GM21423 (cell line): ENCODE measurements at regions not wholly inside any gene's neighbourhood (a gene's known extent, or its start where the extent isn't known, plus 50 kb on each side); places are given as distances from the start of the nearest gene placed in this dataset.

ENCODE experiments used
- ATAC-seq: cut with Tn5 transposase; IDR thresholded peaks from one replicate; pipeline ENCODE4 v1.9.1; 2021; ENCODE audit warnings: mild to moderate bottlenecking, moderate library complexity; ENCODE audit not compliant: unreplicated experiment

DNA sequence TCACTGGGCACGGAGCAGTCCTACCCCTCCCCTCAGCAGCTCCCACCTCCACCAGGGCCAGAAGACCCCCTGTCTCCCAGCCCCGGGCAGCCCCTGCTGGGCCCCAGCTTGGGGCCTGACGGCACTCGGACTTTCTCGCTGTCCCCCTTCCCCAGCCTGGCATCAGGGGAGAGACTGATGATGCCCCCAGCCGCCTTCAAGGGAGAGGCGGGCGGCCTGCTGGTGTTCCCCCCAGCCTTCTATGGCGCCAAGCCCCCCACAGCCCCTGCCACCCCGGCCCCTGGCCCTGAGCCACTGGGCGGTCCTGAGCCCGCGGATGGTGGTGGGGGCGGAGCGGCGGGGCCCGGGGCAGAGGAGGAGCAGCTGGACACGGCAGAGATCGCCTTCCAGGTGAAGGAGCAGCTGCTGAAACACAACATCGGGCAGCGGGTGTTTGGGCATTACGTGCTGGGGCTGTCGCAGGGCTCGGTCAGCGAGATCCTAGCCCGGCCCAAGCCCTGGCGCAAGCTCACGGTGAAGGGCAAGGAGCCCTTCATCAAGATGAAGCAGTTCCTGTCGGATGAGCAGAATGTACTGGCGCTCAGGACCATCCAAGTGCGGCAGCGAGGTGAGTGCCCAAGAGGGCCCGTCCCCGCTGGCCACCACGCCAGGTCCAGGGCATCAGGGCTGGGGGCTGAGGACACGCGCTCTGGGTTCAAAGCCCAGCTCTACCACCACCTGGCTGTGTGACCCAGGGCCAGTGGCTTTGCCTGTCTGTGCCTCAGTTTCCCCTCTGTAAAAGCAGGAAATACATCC lies 58.6 kb downstream of the PHETA1 start:
- ATAC-seq = no peak

DNA sequence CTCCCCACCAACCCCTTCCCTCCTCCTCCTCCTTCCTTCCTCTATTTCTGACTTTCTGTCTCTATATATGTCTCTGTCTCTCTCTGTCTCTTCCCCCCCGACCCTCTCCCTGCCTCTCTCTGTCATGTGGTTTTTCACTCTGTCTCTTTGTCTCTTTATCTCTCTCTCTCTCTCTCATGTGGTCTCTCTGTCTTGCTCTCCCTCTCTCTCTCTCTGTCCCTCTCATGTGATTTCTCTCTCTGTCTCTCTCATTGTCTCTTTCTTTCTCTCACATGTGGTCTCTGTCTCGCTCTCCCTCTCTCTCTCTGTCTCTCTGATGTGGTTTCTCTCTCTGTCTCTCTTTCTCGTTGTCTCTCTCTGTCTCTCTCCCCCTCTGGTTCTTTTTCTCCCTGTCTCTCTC lies 59.3 kb downstream of the PHETA1 start:
- ATAC-seq = no peak

DNA sequence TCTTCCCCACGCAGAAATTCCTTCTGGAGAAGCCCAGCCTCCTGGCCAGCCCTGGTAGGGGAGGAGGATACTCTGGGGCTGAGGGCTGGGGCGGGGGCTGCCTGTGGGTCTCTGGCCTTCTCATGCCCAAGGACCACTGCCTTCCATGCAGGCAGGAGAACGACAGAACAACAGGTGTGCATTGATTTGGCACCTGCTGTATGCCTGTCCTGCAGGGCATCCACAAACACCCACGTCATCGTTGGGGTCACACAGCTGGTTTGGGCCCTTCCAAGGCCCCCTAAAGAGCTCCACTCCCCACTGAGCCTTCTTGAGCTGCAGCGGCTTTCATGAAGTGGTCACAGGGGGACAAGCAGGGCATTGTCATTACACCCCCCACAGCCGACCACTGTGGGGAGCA lies 60.4 kb downstream of the PHETA1 start:
- no peak for ATAC-seq

DNA sequence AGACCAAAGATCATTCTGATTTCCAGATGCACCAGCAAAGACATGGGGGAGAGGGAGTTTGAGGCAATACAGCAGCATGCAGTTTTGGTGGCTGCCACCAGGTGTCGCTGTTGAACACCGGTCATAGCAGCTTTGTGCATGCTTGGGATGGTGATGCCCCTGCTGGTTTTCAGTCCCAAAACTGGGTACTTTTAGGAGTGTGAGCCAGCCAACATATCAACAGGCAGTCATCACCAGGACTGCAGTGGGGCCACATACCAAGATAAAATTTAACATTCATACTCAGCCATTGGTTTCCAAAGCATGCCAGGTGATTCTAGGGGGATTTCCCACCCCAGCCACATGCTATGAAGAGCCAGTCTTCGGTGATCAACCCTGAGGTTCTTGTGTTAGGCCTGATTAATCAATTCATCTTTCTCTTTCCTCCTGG lies 64.2 kb downstream of the PHETA1 start:
- ATAC-seq = no peak

DNA sequence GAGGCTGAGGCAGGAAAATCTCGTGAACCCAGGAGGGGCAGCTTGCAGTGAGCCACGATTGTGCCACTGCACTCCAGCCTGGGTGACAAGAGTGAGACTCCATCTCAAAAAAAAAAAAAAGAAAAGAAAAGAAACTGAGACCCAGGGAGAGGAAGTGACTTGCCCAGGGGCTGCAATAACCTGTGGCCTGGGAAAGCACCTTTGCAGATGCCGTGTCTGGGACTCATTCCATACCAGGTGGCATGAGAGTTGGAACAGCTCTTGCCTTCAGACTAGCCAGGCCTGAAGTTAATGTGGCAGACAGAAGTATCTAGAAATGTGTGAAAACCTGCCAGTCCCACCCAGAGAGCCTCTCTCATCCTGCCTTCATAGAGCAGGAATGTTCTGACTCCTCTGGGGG lies 65.4 kb downstream of the PHETA1 start:
- ATAC-seq = no peak

DNA sequence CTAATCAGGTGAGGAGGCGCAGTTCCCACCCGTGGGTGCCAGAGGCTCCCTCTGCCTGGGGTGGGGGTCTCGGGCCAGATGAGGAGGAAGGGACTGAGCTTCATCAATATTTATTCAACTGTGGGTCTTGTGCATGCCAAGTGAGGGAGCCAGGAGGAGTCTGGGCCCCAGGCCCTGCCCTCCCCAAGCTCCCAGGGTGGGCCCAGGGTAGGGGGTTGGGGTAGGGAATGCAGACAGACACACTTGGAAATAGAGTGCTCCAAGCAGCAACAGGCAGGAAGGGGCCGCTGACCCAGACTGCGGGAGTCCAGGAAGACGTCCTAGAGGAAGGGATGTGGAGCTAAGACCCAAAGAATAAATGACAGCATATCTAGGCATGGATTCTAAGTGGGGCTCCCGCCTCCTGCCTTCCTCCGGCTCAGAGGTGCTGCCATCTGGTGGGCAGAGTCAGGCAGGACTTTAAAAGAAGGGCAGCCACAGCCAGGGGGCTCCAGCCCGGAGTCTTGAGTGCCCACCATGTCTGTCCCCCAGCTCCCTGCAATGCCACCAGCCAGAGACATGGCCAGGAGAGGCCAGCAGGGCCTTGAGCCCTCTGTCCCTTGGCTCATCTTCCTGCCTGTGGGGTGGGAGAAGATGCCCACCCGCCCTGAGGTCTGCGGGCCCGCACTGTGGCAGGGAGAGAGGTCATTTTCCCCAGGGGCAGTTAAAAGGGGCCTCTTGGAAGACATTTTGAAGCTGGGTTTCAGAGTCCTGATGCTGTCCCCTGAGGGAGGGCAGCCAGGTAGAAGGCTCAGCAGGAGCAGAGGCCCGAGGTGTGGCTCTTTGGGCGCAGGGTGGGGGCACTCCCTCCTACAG lies 70.1 kb downstream of the PHETA1 start:
- ATAC-seq = no peak

DNA sequence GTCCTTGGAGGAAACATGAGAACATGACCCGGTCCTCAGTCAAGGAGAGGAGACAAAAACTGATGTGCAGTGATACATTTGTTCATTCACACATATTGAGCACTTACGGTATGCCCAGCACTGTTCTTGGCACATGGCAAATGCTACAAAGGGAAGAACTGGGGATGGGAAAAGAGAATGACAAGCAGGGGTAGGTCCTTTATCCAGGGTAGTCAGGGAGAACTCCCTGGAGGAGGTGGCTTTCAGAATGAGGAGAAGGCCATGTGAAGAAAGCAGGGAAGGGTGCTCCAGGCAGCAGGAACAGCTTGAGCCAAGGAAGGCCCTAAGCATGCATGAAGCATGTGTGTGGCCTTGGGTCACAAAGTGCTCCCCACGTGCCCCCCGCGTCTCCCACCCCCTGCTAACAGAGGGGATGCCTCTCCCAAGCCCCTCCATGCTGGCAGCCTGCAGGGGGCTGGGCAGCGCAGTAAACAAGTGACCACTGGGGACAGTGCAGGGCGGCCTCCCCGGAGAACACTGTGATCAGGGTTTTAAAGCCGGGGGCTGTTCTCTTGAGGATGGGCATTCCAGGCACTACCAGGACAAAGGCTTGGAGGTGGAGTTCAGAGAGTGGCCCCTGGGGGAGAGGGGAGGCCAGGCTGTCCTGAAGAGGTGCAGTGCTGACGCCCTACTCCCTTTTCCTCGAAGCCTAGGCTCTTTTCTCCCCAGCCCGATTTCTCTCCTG lies 71.0 kb downstream of the PHETA1 start:
- ATAC-seq = no peak

DNA sequence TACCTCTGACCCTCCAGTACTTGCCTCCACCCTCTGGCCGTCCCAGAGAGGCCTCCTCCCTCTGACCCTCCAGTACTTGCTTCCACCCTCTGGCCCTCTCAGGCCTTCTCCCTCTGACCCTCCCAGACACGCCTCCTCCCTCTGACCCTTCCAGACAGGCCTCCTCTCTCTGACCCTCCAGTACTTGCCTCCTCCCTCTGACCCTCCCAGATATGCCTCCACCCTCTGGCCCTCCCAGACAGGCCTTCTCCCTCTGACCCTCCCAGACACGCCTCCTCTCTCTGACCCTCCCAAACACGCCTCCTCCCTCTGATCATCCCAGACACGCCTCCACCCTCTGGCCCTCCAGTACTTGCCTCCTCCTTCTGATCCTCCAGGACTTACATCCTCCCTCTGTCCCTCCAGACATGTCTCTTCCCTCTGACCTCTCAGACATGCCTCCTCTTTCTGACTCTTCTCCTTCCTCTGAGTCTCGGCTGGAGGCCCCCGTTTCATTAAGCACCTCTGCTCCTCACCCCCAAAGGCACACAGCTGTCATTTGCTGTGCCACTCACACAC lies 71.9 kb downstream of the PHETA1 start:
- ATAC-seq = no peak

DNA sequence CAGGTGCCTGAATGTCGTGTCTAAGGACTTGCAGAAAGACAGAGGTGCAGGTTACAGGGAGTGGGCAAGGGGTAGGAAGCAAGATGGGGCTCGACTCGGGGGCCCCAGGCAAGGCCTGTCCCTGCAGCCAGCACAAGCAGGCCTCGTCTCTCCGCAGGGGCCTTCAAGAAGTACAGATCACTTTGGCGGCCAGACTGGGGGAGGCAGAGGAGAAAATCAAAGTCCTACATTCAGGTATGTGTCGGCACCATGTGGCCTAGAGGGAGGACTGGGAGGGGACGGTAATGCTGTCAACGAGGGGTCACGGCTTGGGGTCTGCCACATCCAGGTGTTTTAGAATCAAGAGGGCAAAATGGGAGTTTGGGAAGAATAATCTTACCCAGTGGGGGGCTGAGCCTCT lies 73.7 kb downstream of the PHETA1 start:
- no peak for ATAC-seq

DNA sequence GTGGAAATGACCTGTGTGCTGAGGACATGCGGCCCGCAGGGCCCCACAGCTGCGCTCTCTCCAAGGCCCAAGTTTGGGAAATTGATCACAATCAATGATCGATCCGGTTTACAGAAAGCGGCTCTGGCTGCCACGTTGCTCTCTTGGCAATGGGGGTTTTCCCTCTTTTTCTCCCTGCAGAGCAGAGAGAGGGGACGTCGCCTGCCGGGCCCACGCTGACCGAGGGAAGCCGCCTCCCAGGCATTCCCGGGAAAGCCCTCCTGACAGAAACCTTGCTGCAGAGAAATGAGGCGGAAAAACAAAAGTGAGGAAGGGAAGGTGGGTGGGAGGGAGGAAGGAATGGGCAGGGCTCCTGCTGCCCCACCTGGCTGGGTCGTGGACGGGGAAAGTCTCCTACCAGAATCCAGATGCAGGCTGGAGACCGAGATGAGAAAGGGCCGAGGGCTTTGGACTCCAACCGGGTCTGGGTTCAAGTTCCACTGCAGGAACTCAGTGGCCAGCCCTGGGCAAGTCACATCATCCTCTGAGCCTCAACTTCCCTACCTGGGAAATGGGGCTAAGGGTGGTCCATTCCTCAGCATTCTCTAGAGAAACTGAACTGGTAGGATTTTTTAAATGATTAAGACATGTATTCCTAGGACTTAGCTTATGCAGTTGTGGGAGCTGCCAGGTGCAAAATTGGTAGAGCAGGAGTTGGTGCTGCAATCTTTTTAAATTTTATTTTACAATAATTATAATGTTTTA lies 75.5 kb downstream of the PHETA1 start:
- ATAC-seq = no peak

DNA sequence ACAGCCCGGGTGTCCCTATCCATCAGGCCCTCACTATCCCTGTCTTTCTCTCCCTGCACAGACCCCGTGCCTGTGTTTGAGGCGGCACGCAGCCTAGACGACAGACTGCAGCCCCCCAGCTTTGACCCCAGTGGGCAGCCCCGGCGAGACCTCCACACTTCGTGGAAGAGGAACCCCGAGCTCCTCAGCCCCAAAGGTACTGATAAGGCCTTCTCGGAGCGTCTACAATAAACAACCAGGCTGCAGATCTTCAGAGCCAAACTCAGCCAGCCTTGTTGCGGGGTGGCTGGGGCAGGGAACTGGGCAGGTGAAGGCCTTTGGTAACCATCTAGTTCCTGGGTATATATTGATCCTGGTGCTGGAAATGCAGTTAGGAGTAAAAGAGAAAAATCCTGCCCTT lies 77.5 kb downstream of the PHETA1 start:
- no peak for ATAC-seq

DNA sequence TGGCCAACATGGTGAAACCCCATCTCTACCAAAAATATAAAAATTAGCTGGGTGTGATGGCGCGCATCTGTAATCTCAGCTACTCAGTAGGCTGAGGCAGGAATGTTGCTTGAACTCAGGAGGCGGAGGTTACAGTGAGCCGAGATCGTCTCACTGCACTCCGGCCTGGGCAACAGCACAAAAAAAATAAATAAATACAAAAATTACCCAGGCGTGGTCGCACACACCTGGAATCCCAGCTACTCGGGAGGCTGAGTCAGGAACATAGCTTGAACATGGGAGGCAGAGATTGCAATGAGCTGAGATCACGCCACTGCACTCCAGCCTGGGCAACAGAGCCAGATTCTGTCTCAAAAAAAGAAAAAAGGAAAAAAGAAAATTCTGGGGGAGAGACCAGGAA lies 80.1 kb downstream of the PHETA1 start:
- ATAC-seq = no peak

DNA sequence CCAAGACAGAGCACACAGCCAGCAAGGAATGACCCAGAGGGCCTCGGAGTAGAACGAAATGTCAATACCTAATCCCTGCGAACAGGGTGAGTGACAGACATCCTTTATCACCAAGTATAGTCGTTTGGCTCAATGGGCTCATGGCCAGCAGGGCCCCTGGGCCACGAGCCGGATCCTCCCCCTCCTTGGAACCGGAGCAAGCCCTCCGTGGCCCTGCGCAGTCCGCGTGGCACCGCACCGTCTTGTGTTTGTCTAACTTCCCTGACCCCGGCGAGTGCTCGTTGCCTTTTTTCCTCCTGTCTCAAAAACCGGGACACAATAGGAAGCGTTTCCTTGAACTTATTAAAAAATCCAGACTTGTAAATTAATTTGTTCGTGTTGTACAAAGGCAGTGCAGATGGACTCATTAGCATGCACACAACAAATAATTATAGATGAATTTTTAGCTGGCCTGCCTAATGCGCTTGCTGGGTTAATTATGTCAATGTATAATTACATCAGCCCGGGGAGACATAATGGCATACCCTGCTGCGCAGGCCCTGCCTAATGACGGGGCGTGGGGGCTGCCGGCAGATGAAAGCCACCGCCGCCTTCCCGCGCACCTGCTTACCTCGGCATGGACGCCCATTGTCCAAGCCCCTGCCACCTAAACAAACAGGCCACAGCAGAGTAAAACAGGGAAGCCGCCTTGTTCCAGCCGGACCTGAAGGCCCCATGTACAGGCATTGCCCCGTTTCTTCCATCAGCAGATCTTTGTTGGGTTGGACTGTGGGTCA lies 81.6 kb downstream of the PHETA1 start:
- no peak for ATAC-seq

DNA sequence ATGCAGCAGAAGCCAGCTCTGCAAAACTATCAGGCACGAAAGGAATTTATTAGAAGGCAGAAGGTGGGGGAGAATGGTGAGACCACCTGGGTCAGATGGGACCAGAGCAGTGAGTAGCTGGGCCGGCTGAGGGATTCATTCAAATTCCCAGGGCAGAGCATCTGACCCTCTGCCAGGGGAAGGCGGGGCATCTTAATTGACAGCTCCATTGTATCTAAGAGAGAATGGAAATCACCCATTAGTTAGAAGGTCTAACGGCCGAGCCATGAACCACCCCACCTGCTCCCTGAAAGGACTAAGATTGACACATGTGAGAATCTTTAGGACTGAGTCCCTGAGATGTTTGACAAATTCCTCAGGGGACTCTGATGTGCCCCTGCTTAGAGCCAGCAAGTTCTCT lies 83.7 kb downstream of the PHETA1 start:
- no peak for ATAC-seq

DNA sequence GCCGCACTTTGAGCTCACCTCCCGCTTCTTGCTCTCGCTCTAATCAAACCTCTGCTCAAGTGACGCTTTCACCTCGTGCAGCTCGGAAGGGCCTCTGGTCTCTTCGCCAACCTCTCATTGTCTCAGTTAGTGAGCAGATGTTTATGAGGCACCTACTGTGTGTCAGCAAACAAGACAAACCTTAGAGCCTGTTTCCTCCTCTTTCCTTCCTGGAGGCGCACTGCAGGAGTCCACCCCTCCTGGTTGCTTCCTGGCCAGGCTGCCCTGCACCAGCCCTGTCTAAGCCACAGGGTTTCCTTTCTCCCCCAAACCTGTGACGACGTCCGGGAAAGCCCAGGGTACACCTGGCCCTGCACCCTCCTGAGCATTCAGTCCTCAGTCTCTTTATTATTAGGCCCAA lies 84.2 kb downstream of the PHETA1 start:
- ATAC-seq = no peak

DNA sequence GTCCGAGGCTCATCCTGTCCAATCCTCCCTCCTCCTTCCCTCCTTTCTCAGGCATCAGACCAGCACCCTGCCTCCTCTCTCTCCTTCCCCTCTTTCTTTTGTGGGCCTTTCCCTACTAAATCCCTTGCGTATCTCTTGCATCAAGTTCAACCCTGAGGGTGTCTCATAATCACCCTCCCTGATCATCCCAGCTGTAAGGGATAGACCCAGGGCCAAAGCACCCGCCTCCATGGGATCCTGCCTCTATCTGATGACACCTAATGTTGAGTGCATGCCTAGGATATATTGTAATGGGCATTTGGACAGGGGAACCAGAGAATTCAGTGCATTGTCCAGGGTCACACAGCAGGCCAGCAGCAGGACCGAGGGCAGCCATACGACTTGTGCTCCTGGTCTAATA lies 84.9 kb downstream of the PHETA1 start:
- ATAC-seq = no peak

DNA sequence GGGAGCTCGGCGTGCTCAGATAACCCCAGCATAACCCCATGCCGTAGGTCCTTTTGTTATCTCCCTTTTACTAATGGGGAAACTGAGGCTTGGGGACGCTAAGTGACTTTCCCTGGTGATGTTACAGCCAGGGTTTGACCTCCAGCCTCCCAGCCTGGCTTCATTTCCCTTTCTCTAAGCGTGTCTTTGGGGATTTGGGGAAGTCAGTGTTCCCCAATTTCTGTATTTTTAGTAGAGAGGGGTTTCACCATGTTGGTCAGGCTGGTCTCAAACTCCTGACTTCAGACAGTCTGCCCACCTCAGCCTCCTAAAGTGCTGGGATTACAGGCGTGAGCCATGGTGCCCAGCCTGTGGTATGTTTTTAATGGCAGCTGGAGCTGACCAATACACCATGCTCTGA lies 85.4 kb downstream of the PHETA1 start:
- no peak for ATAC-seq

DNA sequence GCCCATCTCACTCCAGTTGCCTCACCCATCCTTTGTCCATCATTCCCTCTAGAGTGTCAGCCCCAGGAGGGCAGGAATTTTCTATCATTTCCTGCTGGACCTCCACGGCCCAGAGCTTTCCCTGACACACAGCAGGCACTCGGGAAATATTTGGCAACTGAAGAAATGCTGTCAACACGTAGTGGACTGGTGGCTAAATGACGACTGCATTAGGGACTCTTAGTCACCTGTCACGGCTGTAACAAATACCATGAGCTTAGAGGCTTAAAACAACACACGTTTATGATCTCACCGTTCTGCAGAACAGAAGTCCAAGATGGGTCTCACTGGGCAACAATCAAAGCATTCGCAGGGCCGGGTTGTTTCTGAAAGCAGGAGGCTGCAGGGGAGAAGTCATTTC lies 91.3 kb downstream of the PHETA1 start:
- no peak for ATAC-seq

DNA sequence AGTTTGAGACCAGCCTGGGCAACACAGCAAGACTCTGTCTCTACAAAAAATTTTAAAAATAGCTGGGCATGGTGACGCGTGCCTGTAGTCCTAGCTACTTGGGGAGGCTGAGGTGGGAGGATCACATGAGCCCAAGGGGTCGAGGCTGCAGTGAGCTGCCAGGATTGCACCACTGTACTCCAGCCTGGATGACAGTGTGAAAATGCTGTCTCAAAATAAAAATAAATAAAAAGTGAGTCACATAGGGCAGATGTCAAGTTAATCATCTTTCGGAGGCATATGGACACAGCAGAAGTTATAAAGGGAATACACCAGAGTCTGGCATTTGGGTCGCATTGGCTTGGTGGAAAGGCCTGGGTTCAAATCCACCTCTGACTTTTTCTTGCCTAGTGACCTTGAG lies 92.7 kb downstream of the PHETA1 start:
- no peak for ATAC-seq

DNA sequence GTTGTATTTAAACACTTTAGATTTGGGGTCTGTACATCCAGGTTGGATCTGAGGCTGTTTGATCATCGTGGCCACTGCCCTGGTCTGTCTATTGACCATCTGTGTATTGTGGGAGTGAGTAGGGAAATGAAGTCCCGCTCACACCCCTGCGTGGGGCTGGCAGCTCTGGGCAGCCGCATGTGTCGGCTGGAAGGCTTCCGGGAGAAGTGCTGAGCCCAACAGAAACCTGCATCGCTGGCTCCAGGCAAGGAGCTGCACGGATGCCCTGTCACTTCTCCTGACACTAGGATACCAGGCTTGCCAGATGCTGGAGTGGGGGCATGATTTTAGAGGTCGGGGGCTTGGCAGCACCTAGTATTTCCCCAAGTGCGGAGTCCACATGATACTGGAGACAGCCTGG lies 93.6 kb downstream of the PHETA1 start:
- no peak for ATAC-seq
